Smooth muscle cell (in vitro differentiated cells): ENCODE measurements at regions not wholly inside any gene's neighbourhood (a gene's known extent, or its start where the extent isn't known, plus 50 kb on each side); places are given as distances from the start of the nearest gene placed in this dataset.

Source experiments
- DNase-seq: peaks from one replicate; lab custom pipeline; 2025; ENCODE audit not compliant: unreplicated experiment; lab: John Stamatoyannopoulos, UW
- H2AFZ ChIP-seq: fragments of 200-600 bp; sonication (generic); 2 replicates; pipeline ENCODE4 v1.6.0; 2016; ENCODE audit warnings: antibody characterized with exemption, low read depth, mild to moderate bottlenecking
- H3F3A ChIP-seq: fragments of 200-600 bp; sonication (generic); 2 replicates; pipeline ENCODE4 v1.6.0; 2017; ENCODE audit warnings: antibody characterized with exemption, low read depth
- H3K27ac ChIP-seq: fragments of 200-600 bp; sonication (generic); 2 replicates; pipeline ENCODE4 v1.5.1; 2016; ENCODE audit warnings: low read depth, mild to moderate bottlenecking
- H3K27me3 ChIP-seq: fragments of 200-600 bp; sonication (generic); 2 replicates; pipeline ENCODE4 v1.6.1; 2016; ENCODE audit warnings: low read depth, mild to moderate bottlenecking
- H3K36me3 ChIP-seq: fragments of 200-600 bp; sonication (generic); 2 replicates; pipeline ENCODE4 v1.5.1; 2016; ENCODE audit warnings: low read depth
- H3K4me1 ChIP-seq: fragments of 200-600 bp; sonication (generic); 2 replicates; pipeline ENCODE4 v1.5.1; 2016; ENCODE audit warnings: low read depth
- H3K4me2 ChIP-seq: fragments of 200-600 bp; sonication (generic); 2 replicates; pipeline ENCODE4 v1.6.0; 2016; ENCODE audit warnings: mild to moderate bottlenecking
- H3K4me3 ChIP-seq: fragments of 200-600 bp; sonication (generic); 2 replicates; pipeline ENCODE4 v1.5.1; 2016; ENCODE audit warnings: mild to moderate bottlenecking
- H3K79me2 ChIP-seq: fragments of 200-600 bp; sonication (generic); 2 replicates; pipeline ENCODE4 v1.6.0; 2016; ENCODE audit warnings: low read depth, mild to moderate bottlenecking
- H3K9ac ChIP-seq: fragments of 200-600 bp; sonication (generic); 2 replicates; pipeline ENCODE4 v1.6.0; 2016; ENCODE audit warnings: low read depth
- H3K9me3 ChIP-seq: fragments of 200-600 bp; sonication (generic); replicated peaks from 2 replicates; pipeline ENCODE4 v1.5.1; 2016; ENCODE audit warnings: low read depth
- H4K20me1 ChIP-seq: fragments of 200-600 bp; sonication (generic); 2 replicates; pipeline ENCODE4 v1.6.0; 2016; ENCODE audit warnings: low read depth
- WGBS: methylation state at CpG from one replicate; pipeline ENCODE4 v1.1.7; 2016; ENCODE audit warnings: low lambda C conversion rate; 5-methylcytosine and 5-hydroxymethylcytosine counted together
- TF ChIP-seq, protein P1 (sequence below): fragments of 200-600 bp; sonication (generic); IDR thresholded peaks from 2 replicates; pipeline ENCODE4 v1.5.1; 2017; ENCODE audit warnings: borderline replicate concordance, mild to moderate bottlenecking, antibody characterized with exemption; ENCODE audit not compliant: insufficient read depth, poor library complexity, severe bottlenecking

DNA sequence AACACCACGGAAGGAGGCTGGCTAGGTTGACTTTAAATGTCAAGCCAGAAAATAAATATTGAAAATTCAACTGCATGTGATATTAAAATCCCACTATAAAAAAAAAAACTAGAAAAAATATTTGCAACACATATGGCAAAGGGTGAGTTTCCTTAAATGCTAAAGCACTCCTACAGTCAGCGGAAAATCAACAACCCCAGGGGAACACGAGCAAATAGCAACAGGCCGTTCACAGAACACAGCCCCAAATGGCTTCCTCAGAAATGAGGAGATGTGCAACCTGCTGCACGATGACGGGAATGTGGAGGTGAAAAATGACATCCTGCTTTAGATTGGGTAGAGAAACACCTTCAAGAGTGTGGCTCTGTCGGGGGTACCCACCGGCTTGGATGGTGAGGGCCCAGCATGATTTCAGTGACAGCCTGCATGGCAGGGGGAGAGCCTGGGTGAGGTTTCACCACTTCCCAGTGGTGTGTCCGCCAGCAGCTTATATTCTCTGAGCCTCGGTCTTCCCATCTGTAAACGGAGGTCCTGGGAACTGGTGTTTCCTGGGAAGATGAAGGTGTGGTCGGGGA is 157.9 kb upstream of the GLI2 start:
- no peak overlapping the region for H3K27ac ChIP-seq
- TF ChIP-seq, protein P1, sequence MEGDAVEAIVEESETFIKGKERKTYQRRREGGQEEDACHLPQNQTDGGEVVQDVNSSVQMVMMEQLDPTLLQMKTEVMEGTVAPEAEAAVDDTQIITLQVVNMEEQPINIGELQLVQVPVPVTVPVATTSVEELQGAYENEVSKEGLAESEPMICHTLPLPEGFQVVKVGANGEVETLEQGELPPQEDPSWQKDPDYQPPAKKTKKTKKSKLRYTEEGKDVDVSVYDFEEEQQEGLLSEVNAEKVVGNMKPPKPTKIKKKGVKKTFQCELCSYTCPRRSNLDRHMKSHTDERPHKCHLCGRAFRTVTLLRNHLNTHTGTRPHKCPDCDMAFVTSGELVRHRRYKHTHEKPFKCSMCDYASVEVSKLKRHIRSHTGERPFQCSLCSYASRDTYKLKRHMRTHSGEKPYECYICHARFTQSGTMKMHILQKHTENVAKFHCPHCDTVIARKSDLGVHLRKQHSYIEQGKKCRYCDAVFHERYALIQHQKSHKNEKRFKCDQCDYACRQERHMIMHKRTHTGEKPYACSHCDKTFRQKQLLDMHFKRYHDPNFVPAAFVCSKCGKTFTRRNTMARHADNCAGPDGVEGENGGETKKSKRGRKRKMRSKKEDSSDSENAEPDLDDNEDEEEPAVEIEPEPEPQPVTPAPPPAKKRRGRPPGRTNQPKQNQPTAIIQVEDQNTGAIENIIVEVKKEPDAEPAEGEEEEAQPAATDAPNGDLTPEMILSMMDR: no peak
- no peak for DNase-seq
- H3K9me3 ChIP-seq: no peaks in the 10 kb centered on the region
- H2AFZ ChIP-seq: no peak overlapping the region
- no peaks in the 10 kb centered on the region for H4K20me1 ChIP-seq
- H3K4me1 ChIP-seq: peaks cover 4% of the 10 kb centered on the region
- 93% methylated on average over 11 of the region's 12 CpGs for WGBS
- H3F3A ChIP-seq: no peaks in the 10 kb centered on the region
- H3K36me3 ChIP-seq: no peaks in the 10 kb centered on the region
- no peaks in the 10 kb centered on the region for H3K79me2 ChIP-seq
- peaks cover 66% of the 10 kb centered on the region for H3K27me3 ChIP-seq
- H3K4me2 ChIP-seq: no peak overlapping the region
- H3K4me3 ChIP-seq: no peak overlapping the region
- H3K9ac ChIP-seq: no peak overlapping the region

DNA sequence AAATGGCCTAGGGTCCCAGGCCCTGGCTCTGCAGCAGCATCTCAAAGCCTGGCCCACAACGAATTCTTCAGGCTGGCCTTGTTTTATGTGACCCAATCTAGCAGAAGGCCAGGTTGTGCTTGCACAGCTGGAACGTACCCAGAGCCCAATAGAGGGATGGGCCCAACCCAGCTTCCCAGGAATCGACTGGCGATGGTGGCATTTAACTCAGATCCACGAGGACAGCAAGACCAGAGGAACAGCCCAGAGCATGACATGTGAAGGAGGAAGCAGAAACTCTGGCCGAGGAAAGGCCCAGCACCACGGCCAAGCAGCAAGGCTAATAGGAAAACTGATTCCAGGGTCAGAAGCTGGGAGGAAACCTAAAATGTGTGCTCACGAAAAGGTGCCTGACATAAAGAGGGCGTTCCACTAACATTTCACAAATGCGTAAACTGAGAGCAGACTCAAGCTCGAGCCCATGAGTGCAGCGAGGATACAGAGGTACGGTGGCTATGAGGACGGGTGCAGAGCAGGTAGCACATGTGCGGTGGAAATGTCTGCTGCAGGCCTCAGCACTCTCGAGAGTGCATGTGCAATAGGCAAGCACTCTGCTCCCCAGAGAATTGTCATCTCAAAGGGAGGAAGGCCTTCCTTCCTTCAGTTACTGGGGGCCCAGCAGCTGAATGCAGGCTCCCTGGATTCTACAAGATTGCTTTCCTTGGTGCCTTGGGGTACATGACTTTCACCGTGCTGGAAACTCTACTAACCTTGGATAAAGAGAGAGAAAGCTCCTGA is 156.9 kb upstream of the GLI2 start:
- Histone ChIP-seq H3K4me1 (peaks cover 4% of the 10 kb centered on the region), H3K27me3 (peaks cover 63% of the 10 kb centered on the region), H3K9ac (no peak overlapping the region), H3K27ac (no peak overlapping the region), H3K4me2 (no peak overlapping the region), H2AFZ (no peak overlapping the region), H4K20me1 (no peaks in the 10 kb centered on the region), H3K9me3 (no peaks in the 10 kb centered on the region), H3K79me2 (no peaks in the 10 kb centered on the region), H3K4me3 (no peak overlapping the region), H3K36me3 (no peaks in the 10 kb centered on the region), H3F3A (no peaks in the 10 kb centered on the region)
- no peak for DNase-seq
- WGBS: 86% methylated on average over 17 of the region's 17 CpGs
- TF ChIP-seq, protein P1: no peak

DNA sequence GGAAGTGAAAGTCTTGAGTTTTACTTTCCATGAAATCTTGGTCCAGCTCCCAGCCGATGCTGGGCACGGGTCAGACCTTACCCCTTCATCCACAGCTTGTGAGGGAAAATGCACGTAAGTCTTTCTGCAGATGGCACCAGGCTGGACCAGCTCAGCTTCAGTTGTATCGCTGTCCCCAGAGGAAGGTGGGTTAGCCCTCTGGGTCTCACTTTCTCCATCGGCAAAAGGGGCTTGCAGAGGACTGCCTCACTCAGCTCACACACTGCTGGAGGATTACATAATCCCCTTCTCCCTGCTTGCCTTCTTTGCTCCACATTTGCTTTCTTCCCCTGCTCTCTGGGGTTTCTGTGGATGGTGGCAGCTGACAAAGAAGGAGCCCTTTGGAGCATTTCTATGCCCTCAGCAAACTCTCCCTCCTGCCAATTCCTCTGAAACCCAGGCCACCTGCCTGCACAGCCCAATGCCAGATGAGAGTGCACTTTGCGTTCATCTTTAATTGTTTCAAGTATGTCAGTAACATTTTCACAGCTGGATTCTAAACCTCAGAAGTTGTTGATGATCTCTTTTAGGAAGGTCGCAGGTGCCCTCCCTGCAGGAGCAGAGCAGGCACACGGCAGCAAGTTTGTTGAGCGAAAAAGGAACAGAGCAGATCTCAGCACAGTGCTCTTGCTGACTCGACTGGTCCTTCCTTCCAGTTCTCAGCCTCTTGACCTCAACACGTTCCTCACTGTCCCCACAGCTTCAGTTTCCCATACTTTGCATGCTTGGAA is 155.6 kb upstream of the GLI2 start:
- TF ChIP-seq, protein P1: no peak

More for the DNA sequence above, 155.6 kb upstream of the GLI2 start:
- H3K9ac ChIP-seq: no peak overlapping the region
- no peaks in the 10 kb centered on the region for H3K36me3 ChIP-seq
- H3K27ac ChIP-seq: no peak overlapping the region
- H3K4me2 ChIP-seq: no peak overlapping the region
- no peaks in the 10 kb centered on the region for H3K79me2 ChIP-seq
- DNase-seq: no peak
- WGBS: 92% methylated on average over 11 of the region's 11 CpGs
- H2AFZ ChIP-seq: no peak overlapping the region
- no peaks in the 10 kb centered on the region for H4K20me1 ChIP-seq
- peaks cover 52% of the 10 kb centered on the region for H3K27me3 ChIP-seq
- H3F3A ChIP-seq: no peaks in the 10 kb centered on the region
- H3K9me3 ChIP-seq: no peaks in the 10 kb centered on the region
- H3K4me3 ChIP-seq: no peak overlapping the region
- peaks cover 3% of the 10 kb centered on the region for H3K4me1 ChIP-seq
